ENCODE measurements at regions not wholly inside any gene's neighbourhood (a gene's known extent, or its start where the extent isn't known, plus 50 kb on each side); places are given as distances from the start of the nearest gene placed in this dataset.

GRCh38 chr5:125365747-125366146 lies 619.3 kb upstream of the ZNF608 start:
- TF ChIP-seq CTCF (IDR thresholded peaks at IDR 0.05) (no peak), POLR2A (IDR thresholded peaks at IDR 0.05) (no peak)
